Activated CD4-positive, alpha-beta T cell treated with anti-CD3 and anti-CD28 coated beads for 36 hours (primary cell): ENCODE measurements at regions not wholly inside any gene's neighbourhood (a gene's known extent, or its start where the extent isn't known, plus 50 kb on each side); places are given as distances from the start of the nearest gene placed in this dataset.

Experiments used
- ATAC-seq: fragments of 200-7000 bp; cut with Tn5 transposase; one replicate; pipeline ENCODE4 v1.10.0; 2021; ENCODE audit warnings: mild to moderate bottlenecking, moderate library complexity
- CTCF ChIA-PET: fragments of 350-600 bp; sonication (Branson Sonifier 250); formaldehyde crosslinking; loops from one replicate; lab custom pipeline; 2021; ENCODE audit warnings: antibody characterized with exemption; lab: Charles Lee
- POLR2A ChIA-PET: fragments of 350-600 bp; sonication (Branson Sonifier 250); formaldehyde crosslinking; loops from one replicate; lab custom pipeline; 2021; ENCODE audit warnings: antibody characterized with exemption, inconsistent platforms; lab: Charles Lee
- DNase-seq: peaks from one replicate; pipeline ENCODE4 v3.0.0-alpha.2; 2020
- H3K27ac Mint-ChIP-seq: one replicate; pipeline ENCODE4 v1.8.0; 2021; ENCODE audit warnings: mixed read lengths
- H3K27me3 Mint-ChIP-seq: one replicate; pipeline ENCODE4 v1.8.0; 2021; ENCODE audit warnings: mixed read lengths
- H3K36me3 Mint-ChIP-seq: one replicate; pipeline ENCODE4 v1.8.0; 2021; ENCODE audit warnings: low read depth, mixed read lengths
- H3K4me1 Mint-ChIP-seq: one replicate; pipeline ENCODE4 v1.8.0; 2021; ENCODE audit warnings: mixed read lengths
- H3K4me3 Mint-ChIP-seq: one replicate; pipeline ENCODE4 v1.8.0; 2021; ENCODE audit warnings: mild to moderate bottlenecking, moderate library complexity, mixed read lengths
- H3K9me3 Mint-ChIP-seq: one replicate; pipeline ENCODE4 v1.8.0; 2021; ENCODE audit warnings: low read depth, mixed read lengths
- intact Hi-C, 2 experiments: fragments of 100-400 bp; cut with DNase I in 1 of 2; cut with micrococcal nuclease in 1 of 2; formaldehyde crosslinking; loops; one replicate each; pipeline versions ENCODE4 v1.14.2 to v1.15.1; 2022 to 2024; cut with DNase I, micrococcal nuclease

GRCh38 chr5:57627661-57628060 is 145.1 kb upstream of the ACTBL2 start:
- no peak for DNase-seq
- ChIA-PET POLR2A (no interaction called here), CTCF (interaction anchor here (2.0 kb wide), 1 partner anchor 22 kb away, joined by 6 read pairs; no protein-coding TSS in a partner anchor)
- no peak for ATAC-seq
- H3K4me1 Mint-ChIP-seq, result no peaks in the 10 kb centered on the region
- intact Hi-C loops, result no loop called here
- no peak overlapping the region for H3K27ac Mint-ChIP-seq
- H3K4me3 Mint-ChIP-seq, result no peak overlapping the region
- H3K9me3 Mint-ChIP-seq, result no peaks in the 10 kb centered on the region
- peaks cover 2% of the 10 kb centered on the region for H3K27me3 Mint-ChIP-seq
- H3K36me3 Mint-ChIP-seq, result no peaks in the 10 kb centered on the region

- intact Hi-C loops, result no loop called here
- ChIA-PET POLR2A (no interaction called here), CTCF (interaction anchor here (2.0 kb wide), 1 partner anchor 23 kb away, joined by 6 read pairs; no protein-coding TSS in a partner anchor)
- ATAC-seq, result no peak
- Mint-ChIP-seq H3K27ac (no peak overlapping the region), H3K4me1 (no peaks in the 10 kb centered on the region), H3K27me3 (peaks cover 2% of the 10 kb centered on the region), H3K36me3 (no peaks in the 10 kb centered on the region), H3K9me3 (no peaks in the 10 kb centered on the region), H3K4me3 (no peak overlapping the region)
- no peak for DNase-seq
Measured at GRCh38 chr5:57626703-57627102, 144.1 kb upstream of the ACTBL2 start.

DNA sequence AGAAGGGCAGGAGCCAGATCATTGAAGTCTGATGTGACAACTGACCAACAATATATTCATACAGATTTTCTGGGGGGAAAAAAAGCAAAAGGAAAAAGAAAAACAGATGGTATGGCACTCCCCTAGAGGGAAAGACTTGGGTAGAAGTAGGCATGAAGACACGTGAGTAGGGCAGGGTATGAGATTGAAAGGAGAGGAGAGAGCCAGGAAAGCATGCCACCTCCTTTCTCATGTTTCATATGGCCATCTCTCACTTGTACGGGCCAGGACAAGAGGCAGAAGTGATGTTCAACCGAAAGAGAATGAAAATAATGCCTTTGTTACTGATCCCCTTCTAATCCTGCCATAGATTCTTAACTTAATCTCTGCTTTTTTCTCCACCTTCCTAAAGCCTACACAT is 139.0 kb upstream of the ACTBL2 start:
- H3K9me3 Mint-ChIP-seq, result no peaks in the 10 kb centered on the region
- H3K4me1 Mint-ChIP-seq, result no peaks in the 10 kb centered on the region
- no peak overlapping the region for H3K27ac Mint-ChIP-seq
- DNase-seq (no peak), ATAC-seq (no peak)
- H3K36me3 Mint-ChIP-seq, result no peaks in the 10 kb centered on the region
- H3K4me3 Mint-ChIP-seq, result no peak overlapping the region
- peaks cover 9% of the 10 kb centered on the region for H3K27me3 Mint-ChIP-seq
- ChIA-PET POLR2A (no interaction called here), CTCF (no interaction called here)
- intact Hi-C loops, result no loop called here

DNA sequence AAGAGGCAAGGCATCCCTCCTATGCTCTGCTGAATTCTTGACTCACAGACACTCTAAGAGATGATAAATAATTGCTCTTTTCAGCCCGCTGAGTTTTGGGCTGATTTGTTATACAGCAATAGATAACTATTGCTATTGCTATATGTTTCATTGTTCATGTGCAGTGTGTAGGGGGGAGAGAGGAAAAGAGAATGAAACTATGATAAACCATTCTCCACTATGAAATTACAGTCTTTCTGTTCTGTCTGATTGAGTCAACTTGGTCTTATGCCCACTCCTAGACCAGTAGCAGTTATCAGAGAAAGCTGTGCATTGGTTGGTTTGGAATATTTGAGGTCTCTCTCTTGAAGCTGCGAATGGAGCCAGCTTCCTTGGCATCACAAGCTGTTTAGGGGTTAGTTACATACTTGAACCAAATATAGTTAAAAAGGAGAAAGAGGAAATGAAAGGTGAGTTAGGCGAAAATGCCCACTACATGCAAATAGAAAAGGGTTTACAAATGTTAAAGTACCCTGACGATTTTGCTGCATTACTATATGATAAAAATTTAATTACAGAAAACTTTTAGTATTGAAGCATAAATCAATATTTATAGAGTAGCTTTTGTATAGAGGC is 136.3 kb upstream of the ACTBL2 start:
- Mint-ChIP-seq H3K27ac (no peak overlapping the region), H3K27me3 (peaks cover 18% of the 10 kb centered on the region), H3K36me3 (no peaks in the 10 kb centered on the region), H3K4me3 (no peak overlapping the region), H3K9me3 (no peaks in the 10 kb centered on the region), H3K4me1 (no peaks in the 10 kb centered on the region)
- DNase-seq, result no peak
- ChIA-PET POLR2A (no interaction called here), CTCF (interaction anchor here (0.6 to 1.5 kb wide), 3 partner anchors 31 to 316 kb away, joined by 3 to 5 read pairs (median 3); no protein-coding TSS in a partner anchor)
- intact Hi-C loops, result no loop called here
- no peak for ATAC-seq

DNA sequence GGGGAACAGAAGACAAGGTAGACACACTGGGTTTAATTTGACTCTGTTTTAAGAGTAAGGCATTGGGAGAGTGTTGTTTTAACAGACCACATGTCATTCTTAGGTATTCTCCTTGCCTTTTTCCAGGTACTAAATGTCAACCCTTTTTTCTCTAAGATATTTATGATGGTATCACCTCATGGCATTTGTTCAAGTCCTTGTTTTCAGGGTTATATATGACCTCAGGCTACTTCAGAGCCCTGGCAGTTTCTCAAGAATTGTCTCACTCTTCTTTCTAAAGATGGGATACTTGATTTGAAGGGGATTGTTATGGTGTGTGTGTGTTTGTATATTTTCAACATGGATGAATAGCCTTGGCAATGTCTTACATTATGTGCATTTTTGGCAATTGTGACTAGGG is 131.1 kb upstream of the ACTBL2 start:
- H3K36me3 Mint-ChIP-seq, result no peaks in the 10 kb centered on the region
- ChIA-PET CTCF (no interaction called here), POLR2A (no interaction called here)
- no peak overlapping the region for H3K4me3 Mint-ChIP-seq
- DNase-seq (no peak), ATAC-seq (no peak)
- H3K9me3 Mint-ChIP-seq, result no peaks in the 10 kb centered on the region
- intact Hi-C loops, result no loop called here
- H3K27ac Mint-ChIP-seq, result no peak overlapping the region
- H3K27me3 Mint-ChIP-seq, result peaks cover 20% of the 10 kb centered on the region
- no peaks in the 10 kb centered on the region for H3K4me1 Mint-ChIP-seq

GRCh38 chr5:57611177-57611576 is 128.6 kb upstream of the ACTBL2 start:
- H3K27me3 Mint-ChIP-seq, result peaks cover 18% of the 10 kb centered on the region
- ATAC-seq (no peak), DNase-seq (no peak)
- no peaks in the 10 kb centered on the region for H3K36me3 Mint-ChIP-seq
- POLR2A ChIA-PET, result no interaction called here
- H3K4me3 Mint-ChIP-seq, result no peak overlapping the region
- H3K27ac Mint-ChIP-seq, result no peak overlapping the region
- CTCF ChIA-PET, result no interaction called here
- intact Hi-C loops, result no loop called here
- no peaks in the 10 kb centered on the region for H3K4me1 Mint-ChIP-seq
- H3K9me3 Mint-ChIP-seq, result no peaks in the 10 kb centered on the region

- POLR2A ChIA-PET, result no interaction called here
- ATAC-seq, result no peak
- CTCF ChIA-PET, result no interaction called here
- H3K36me3 Mint-ChIP-seq, result no peaks in the 10 kb centered on the region
- no peak overlapping the region for H3K4me3 Mint-ChIP-seq
- H3K9me3 Mint-ChIP-seq, result no peaks in the 10 kb centered on the region
- no peak for DNase-seq
- H3K27me3 Mint-ChIP-seq, result peaks cover 13% of the 10 kb centered on the region
- intact Hi-C loops, result no loop called here
- H3K4me1 Mint-ChIP-seq, result no peaks in the 10 kb centered on the region
- no peak overlapping the region for H3K27ac Mint-ChIP-seq
Measured at GRCh38 chr5:57608542-57608941, 125.9 kb upstream of the ACTBL2 start.

DNA sequence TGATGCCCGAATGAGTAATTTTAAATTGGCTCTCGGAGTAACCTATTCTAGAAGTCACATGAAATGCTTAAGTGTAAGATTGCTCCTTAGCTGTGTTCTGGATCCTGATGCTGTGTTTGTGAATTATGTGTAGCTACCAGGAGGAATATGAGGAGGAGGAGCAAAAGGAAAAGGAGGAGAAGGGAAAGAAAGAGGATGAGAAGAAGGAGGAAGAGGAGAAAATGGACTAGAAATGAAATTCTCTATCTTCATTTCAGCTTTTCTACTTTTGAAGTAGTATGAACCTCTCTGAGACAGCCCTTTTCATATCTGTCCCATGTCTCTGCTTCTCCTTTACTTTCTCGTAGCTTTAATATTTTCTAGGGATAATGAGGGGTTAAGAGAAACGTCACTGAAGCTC is 119.4 kb upstream of the ACTBL2 start:
- H3K27me3 Mint-ChIP-seq, result peaks cover 17% of the 10 kb centered on the region
- POLR2A ChIA-PET, result no interaction called here

GRCh38 chr5:57600321-57600720 is 117.7 kb upstream of the ACTBL2 start:
- intact Hi-C loops, result loop anchor here in 1 of 2 experiments (5.0 kb wide), 1 partner anchor 862 kb away; the partner anchor contains the start of gene PLK2
- ATAC-seq, result peak; percentile 44
- CTCF ChIA-PET, result interaction anchor here (0.7 to 1.3 kb wide), 3 partner anchors 53 to 451 kb away, joined by 3 read pairs; no protein-coding TSS in a partner anchor

More for the DNA sequence above, 119.4 kb upstream of the ACTBL2 start:
- Mint-ChIP-seq H3K27ac (no peak overlapping the region), H3K4me1 (peaks cover 21% of the 10 kb centered on the region), H3K9me3 (no peaks in the 10 kb centered on the region), H3K36me3 (no peaks in the 10 kb centered on the region), H3K4me3 (no peak overlapping the region)
- ATAC-seq (no peak), DNase-seq (no peak)
- CTCF ChIA-PET, result interaction anchor here (0.7 to 1.1 kb wide), 2 partner anchors 10 to 674 kb away, joined by 3 to 5 read pairs; no protein-coding TSS in a partner anchor
- intact Hi-C loops, result loop anchor here in 1 of 2 experiments (5.0 kb wide), 1 partner anchor 860 kb away; the partner anchor contains the start of gene PLK2

DNA sequence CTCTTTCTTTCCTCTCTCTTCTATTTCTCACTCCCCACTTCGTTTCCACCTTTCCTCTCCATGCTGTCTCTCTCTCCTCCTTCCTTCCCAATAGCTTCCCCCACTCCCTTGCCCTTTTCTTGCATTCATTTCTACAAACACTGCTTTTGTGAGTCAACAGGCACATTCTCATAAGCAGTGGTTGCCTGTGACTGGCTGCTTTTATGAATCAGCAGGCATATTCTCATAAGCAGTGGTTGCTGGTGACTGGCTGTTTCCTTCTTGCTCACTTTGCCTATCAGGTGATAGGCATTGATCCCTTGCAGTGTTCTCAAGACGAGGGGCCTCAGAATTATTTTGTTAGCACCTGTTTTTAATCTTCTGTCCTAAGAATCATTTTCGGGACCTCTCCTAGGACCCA is 116.1 kb upstream of the ACTBL2 start:
- intact Hi-C loops, result loop anchor here in 1 of 2 experiments (1.0 to 5.0 kb wide), 3 partner anchors 174 to 300 kb away; no protein-coding TSS in a partner anchor
- H3K27ac Mint-ChIP-seq, result no peak overlapping the region
- ATAC-seq (peak; percentile 95), DNase-seq (peak; percentile 67)
- ChIA-PET POLR2A (interaction anchor here (0.8 kb wide), 1 partner anchor 648 kb away, joined by 4 read pairs; no protein-coding TSS in a partner anchor), CTCF (interaction anchor here (0.6 to 1.3 kb wide), 3 partner anchors 100 to 862 kb away, joined by 3 to 6 read pairs (median 3); no protein-coding TSS in a partner anchor)
- no peak overlapping the region for H3K4me3 Mint-ChIP-seq
- peaks cover 12% of the 10 kb centered on the region for H3K27me3 Mint-ChIP-seq
- H3K36me3 Mint-ChIP-seq, result no peaks in the 10 kb centered on the region
- H3K4me1 Mint-ChIP-seq, result peaks cover 21% of the 10 kb centered on the region
- H3K9me3 Mint-ChIP-seq, result no peaks in the 10 kb centered on the region

More at GRCh38 chr5:57600321-57600720, 117.7 kb upstream of the ACTBL2 start:
- no peak overlapping the region for H3K27ac Mint-ChIP-seq
- H3K27me3 Mint-ChIP-seq, result peaks cover 13% of the 10 kb centered on the region
- POLR2A ChIA-PET, result interaction anchor here (0.6 kb wide), 1 partner anchor 281 kb away, joined by 4 read pairs; no protein-coding TSS in a partner anchor
- peaks cover 21% of the 10 kb centered on the region for H3K4me1 Mint-ChIP-seq
- no peak overlapping the region for H3K4me3 Mint-ChIP-seq
- H3K36me3 Mint-ChIP-seq, result no peaks in the 10 kb centered on the region
- no peaks in the 10 kb centered on the region for H3K9me3 Mint-ChIP-seq
- peak; percentile 10 for DNase-seq

GRCh38 chr5:57598097-57598496 is 115.5 kb upstream of the ACTBL2 start:
- ATAC-seq, result no peak
- H3K27ac Mint-ChIP-seq, result no peak overlapping the region
- no peaks in the 10 kb centered on the region for H3K36me3 Mint-ChIP-seq
- H3K4me1 Mint-ChIP-seq, result peaks cover 21% of the 10 kb centered on the region
- intact Hi-C loops, result loop anchor here in 1 of 2 experiments (1.0 to 5.0 kb wide), 3 partner anchors 174 to 299 kb away; no protein-coding TSS in a partner anchor
- POLR2A ChIA-PET, result no interaction called here
- no peak overlapping the region for H3K4me3 Mint-ChIP-seq
- CTCF ChIA-PET, result no interaction called here
- no peaks in the 10 kb centered on the region for H3K9me3 Mint-ChIP-seq
- peaks cover 12% of the 10 kb centered on the region for H3K27me3 Mint-ChIP-seq
- no peak for DNase-seq
